NT2/D1 (cell line): ENCODE measurements at regions not wholly inside any gene's neighbourhood (a gene's known extent, or its start where the extent isn't known, plus 50 kb on each side); places are given as distances from the start of the nearest gene placed in this dataset.

Experiments used
- DNase-seq: peaks from one replicate; pipeline ENCODE4 v3.0.0-alpha.2; 2011; ENCODE audit warnings: low read depth, low spot score
- H3K27me3 ChIP-seq: 2 replicates; pipeline ENCODE4 v1.6.0; 2011; ENCODE audit warnings: mild to moderate bottlenecking; ENCODE audit not compliant: insufficient read length, insufficient read depth
- H3K36me3 ChIP-seq: 2 replicates; pipeline ENCODE4 v1.6.1; 2011; ENCODE audit warnings: mild to moderate bottlenecking, low read length, mixed read lengths; ENCODE audit not compliant: insufficient read depth, insufficient read length
- H3K4me1 ChIP-seq: 2 replicates; pipeline ENCODE4 v1.5.1; 2011; ENCODE audit not compliant: insufficient read depth, insufficient read length
- H3K4me3 ChIP-seq: 2 replicates; pipeline ENCODE4 v1.5.1; 2011; ENCODE audit warnings: low read depth; ENCODE audit not compliant: insufficient read length
- H3K9ac ChIP-seq: 2 replicates; pipeline ENCODE4 v1.6.0; 2011; ENCODE audit warnings: low read depth; ENCODE audit not compliant: insufficient read length
- H3K9me3 ChIP-seq: 2 replicates; pipeline ENCODE4 v1.5.1; 2011; ENCODE audit warnings: mild to moderate bottlenecking, low read length; ENCODE audit not compliant: insufficient read depth
- SUZ12 ChIP-seq: IDR thresholded peaks from 2 replicates; pipeline ENCODE4 v1.6.1; 2011; ENCODE audit not compliant: insufficient read length, insufficient read depth; ENCODE audit errors: extremely low read depth
- YY1 ChIP-seq: IDR thresholded peaks from 2 replicates; pipeline ENCODE4 v1.6.1; 2011; ENCODE audit not compliant: insufficient read length, insufficient read depth
- ZNF274 ChIP-seq: IDR thresholded peaks from 2 replicates; pipeline ENCODE4 v1.6.1; 2011; ENCODE audit warnings: mild to moderate bottlenecking, low read depth, low read length

DNA sequence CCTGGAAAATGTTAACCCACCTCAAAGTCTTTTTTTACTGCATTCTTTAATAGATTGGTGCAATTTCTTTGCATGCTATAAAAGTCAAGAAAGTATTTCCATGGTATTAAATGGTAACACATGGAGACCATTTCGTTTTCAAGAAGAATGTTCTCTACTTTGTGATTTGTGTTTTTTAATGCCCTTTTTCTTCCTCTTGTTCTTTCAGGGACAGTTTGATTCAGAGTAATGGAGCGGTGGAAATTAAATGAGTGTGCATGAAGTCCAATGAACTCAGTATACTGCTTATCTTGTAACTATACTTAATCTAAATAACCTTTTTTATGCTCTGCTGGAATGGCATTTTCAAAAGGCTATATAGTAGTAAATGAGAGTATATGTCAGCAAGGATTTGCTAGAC is 507.0 kb upstream of the CDH6 start:
- no peaks in the 10 kb centered on the region for H3K36me3 ChIP-seq
- no peak for DNase-seq
- no peaks in the 10 kb centered on the region for H3K9me3 ChIP-seq
- H3K9ac ChIP-seq: no peak overlapping the region
- no peaks in the 10 kb centered on the region for H3K4me1 ChIP-seq
- no peak overlapping the region for H3K4me3 ChIP-seq
- TF ChIP-seq SUZ12 (no peak), YY1 (no peak), ZNF274 (no peak)
- no peaks in the 10 kb centered on the region for H3K27me3 ChIP-seq

DNA sequence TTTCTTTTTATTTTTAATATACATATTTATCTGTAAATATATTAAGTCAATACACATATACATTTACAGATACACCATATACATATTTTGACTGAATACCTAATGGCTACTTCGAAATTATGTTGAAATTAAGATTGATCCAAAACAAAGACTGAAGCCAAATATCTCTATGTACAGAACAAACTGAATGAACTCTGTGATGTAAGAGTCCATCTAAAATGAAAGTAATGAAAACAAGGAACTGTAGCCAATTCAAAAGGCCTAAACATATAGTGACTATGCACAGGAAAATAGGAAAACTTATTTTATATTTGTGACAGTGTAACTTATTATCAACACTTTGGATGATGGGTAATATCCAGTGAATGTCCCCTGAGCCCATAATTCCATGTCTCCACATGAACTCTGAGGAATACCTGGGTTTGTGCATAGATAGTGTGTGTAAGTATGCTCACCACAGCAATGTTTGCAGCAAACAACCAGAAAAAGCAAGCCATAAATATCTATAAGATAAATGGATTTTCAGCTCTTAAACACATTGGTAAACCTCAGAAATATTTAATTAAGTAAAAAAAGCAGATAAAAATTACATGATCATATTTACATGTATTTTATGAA is 517.2 kb upstream of the CDH6 start:
- H3K27me3 ChIP-seq: no peaks in the 10 kb centered on the region
- H3K9ac ChIP-seq: no peak overlapping the region
- H3K36me3 ChIP-seq: no peaks in the 10 kb centered on the region
- no peaks in the 10 kb centered on the region for H3K4me1 ChIP-seq
- no peak overlapping the region for H3K4me3 ChIP-seq
- TF ChIP-seq YY1 (no peak), ZNF274 (no peak), SUZ12 (no peak)
- H3K9me3 ChIP-seq: peaks cover 15% of the 10 kb centered on the region; the same call in 1 of the 2 replicates
- DNase-seq: no peak

DNA sequence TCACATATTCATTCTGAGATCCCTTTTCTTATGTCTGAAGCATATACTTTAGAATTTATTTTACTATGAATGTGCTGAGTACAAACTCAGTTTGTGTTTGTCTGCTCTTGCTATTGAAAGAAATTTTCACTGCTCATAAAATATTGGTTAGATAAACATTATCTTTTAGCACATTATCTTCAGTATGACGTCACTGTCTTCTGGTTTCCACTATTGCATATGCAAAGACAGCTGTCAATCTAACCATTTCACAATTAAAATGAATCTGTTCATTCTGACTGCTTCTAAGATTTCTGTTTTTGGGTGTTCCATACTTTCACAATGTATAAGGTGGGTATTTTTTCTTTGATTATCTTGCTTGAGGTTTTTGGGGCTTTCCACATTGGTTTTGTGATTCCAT is 526.2 kb upstream of the CDH6 start:
- Histone ChIP-seq H3K9me3 (no peaks in the 10 kb centered on the region), H3K4me3 (no peak overlapping the region), H3K9ac (no peak overlapping the region), H3K27me3 (no peaks in the 10 kb centered on the region), H3K36me3 (no peaks in the 10 kb centered on the region), H3K4me1 (no peaks in the 10 kb centered on the region)
- no peak for DNase-seq
- TF ChIP-seq YY1: no peak
- no peak for TF ChIP-seq SUZ12

DNA sequence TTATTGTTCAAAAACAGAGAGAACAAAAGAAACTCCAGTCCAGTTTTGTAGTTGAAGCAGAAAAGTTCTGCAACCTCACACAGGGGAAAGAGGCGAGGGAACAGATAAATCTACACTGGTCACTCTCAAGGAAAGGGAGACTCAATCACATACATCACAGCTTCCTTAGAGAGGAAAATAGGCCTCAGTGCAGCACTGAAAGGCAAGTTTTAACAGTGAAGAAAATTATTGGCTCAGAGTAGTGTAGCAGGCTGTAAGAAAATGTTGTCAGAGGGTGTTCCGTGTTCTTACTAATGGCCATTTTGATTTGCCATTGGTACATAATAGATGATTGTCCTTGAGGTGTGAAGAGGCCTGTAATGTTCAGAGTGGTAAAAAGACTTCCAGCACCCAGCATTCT is 530.0 kb upstream of the CDH6 start:
- Histone ChIP-seq H3K36me3 (no peaks in the 10 kb centered on the region), H3K4me3 (no peak overlapping the region), H3K9me3 (no peaks in the 10 kb centered on the region), H3K27me3 (no peaks in the 10 kb centered on the region), H3K4me1 (no peaks in the 10 kb centered on the region), H3K9ac (no peak overlapping the region)
- DNase-seq: no peak
- TF ChIP-seq YY1: no peak
- no peak for TF ChIP-seq SUZ12
- TF ChIP-seq ZNF274: no peak

DNA sequence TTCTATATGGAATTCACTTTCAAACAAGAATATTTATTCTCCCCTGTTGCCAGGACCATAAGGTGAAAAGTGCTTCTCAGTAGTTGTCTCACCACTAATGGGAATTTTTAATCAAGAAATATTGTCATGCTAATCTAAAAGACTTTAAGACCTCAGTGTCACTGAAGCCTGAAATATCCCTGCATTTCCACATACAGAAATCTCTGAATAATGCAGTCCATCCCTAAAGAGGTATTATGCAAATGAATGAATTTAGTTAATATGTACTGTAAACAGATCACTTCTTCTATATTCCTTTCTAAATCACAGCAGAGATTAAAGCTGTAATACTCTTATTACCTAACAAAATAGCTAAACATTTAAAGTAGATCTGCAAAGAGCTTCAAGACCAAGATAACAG is 531.1 kb upstream of the CDH6 start:
- no peak for TF ChIP-seq SUZ12
- no peak for TF ChIP-seq ZNF274
- TF ChIP-seq YY1: no peak
- Histone ChIP-seq H3K9me3 (no peaks in the 10 kb centered on the region), H3K36me3 (no peaks in the 10 kb centered on the region), H3K9ac (no peak overlapping the region), H3K27me3 (no peaks in the 10 kb centered on the region), H3K4me1 (no peaks in the 10 kb centered on the region), H3K4me3 (no peak overlapping the region)
- no peak for DNase-seq

DNA sequence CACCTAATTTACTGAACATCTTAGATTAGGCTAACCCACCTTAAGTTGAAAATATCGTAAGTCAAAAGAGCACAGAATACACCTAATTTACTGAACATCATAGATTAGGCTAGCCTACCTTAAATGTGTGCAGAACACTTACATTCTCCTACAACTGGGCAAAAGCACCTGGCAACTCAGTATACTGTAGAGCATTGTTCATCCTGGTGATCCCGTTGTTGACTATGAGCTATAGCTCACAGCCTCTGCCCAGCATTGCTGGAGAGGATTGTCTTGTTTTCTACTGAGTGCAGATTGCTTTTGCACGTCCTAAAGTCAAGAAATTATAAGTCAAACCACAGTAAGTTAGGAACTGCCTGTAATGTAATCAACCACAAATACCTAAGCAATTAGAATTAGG is 531.8 kb upstream of the CDH6 start:
- Histone ChIP-seq H3K9me3 (no peaks in the 10 kb centered on the region), H3K4me3 (no peak overlapping the region), H3K4me1 (no peaks in the 10 kb centered on the region), H3K36me3 (no peaks in the 10 kb centered on the region), H3K9ac (no peak overlapping the region), H3K27me3 (no peaks in the 10 kb centered on the region)
- TF ChIP-seq YY1: no peak
- TF ChIP-seq ZNF274: no peak
- no peak for TF ChIP-seq SUZ12
- DNase-seq: no peak

DNA sequence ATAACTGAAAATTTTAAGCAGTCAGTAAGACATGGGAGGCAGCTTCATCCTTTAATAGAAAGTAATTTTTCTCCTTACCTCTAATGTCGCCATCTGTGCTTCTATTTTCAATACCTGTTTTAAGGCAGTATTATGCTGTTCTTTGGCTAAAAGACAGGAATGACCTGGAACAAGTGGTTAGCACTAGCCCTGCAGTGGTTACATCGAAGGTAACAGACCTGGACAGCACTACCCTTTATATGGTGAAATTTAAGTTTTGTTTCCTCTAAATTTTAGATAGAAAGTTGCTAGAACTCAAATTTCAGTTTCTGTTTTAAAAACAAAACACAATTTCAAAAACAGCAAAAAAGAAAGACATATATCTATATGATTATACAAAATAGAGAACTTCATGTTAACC is 534.1 kb upstream of the CDH6 start:
- no peak for TF ChIP-seq YY1
- no peak for TF ChIP-seq ZNF274
- no peak for TF ChIP-seq SUZ12
- no peaks in the 10 kb centered on the region for H3K9me3 ChIP-seq
- no peaks in the 10 kb centered on the region for H3K27me3 ChIP-seq
- DNase-seq: no peak
- no peak overlapping the region for H3K9ac ChIP-seq
- no peaks in the 10 kb centered on the region for H3K36me3 ChIP-seq
- no peaks in the 10 kb centered on the region for H3K4me1 ChIP-seq
- no peak overlapping the region for H3K4me3 ChIP-seq

DNA sequence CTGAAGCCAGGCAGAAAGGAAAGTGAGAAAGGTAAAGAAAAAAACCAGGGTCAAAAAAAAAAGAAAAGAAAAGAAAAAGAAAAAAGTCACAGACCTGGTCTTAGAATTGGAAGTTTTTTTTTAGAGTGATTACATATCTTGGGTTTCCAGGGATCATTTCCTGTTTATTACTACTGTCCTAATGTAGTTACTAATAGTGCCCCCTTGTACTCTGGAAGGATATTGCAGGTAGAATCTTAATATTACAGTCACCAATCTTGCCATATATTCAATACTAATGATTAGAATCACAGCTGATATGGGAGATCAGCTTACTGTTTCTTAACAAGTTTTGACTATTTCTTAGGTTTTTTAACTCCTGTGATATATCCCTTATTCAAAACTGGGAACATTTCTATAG is 543.2 kb upstream of the CDH6 start:
- Histone ChIP-seq H3K27me3 (no peaks in the 10 kb centered on the region), H3K9me3 (no peaks in the 10 kb centered on the region), H3K36me3 (no peaks in the 10 kb centered on the region), H3K4me1 (no peaks in the 10 kb centered on the region), H3K4me3 (no peak overlapping the region), H3K9ac (no peak overlapping the region)
- TF ChIP-seq SUZ12 (no peak), YY1 (no peak), ZNF274 (no peak)
- no peak for DNase-seq
